ENCODE measurements at regions not wholly inside any gene's neighbourhood (a gene's known extent, or its start where the extent isn't known, plus 50 kb on each side); places are given as distances from the start of the nearest gene placed in this dataset.

DNA sequence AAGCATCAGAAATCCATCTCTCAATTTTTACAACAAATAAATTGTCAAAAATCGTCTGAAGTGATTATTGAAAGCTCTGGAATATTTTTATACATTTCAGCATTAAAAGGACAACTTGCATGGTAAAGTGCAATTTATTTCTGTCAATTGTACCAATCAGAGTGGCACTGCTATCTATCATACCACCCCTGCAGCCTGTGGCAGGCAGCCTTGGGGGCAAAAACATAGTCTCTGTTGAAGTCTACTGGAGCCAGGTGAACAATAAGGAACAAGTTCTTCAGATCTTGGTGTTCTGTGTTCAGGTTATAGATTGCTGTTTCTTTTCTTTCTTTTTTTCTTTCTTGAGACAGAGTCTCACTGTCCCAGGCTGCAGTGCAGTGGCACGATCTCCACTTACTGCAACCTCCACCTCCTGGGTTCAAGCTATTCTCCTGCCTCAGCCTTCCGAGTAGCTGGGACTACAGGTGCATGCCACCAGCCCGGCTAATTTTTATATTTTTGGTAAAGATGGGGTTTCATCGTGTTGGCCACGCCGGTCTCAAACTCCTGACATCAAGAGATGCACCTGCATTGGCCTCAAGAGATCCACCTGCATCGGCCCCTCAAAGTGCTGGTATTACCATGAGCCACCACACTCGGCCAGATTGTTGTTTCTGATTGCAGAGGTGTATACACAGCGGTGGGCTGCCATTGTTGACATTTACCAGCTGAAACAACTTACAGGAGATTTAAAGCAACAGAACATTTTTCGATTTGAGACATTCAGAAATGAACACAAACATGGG is 629.6 kb downstream of the SLC16A7 start:
- no peak for TF ChIP-seq POLR2A (IDR thresholded peaks at IDR 0.05; ENCODE audit: low read depth, low read length)
- no peak for TF ChIP-seq POU2F2 (IDR thresholded peaks at IDR 0.05; ENCODE audit: low read depth, low read length)
